Upper lobe of right lung (tissue), 1 donor: ENCODE measurements at regions not wholly inside any gene's neighbourhood (a gene's known extent, or its start where the extent isn't known, plus 50 kb on each side); places are given as distances from the start of the nearest gene placed in this dataset.

ENCODE experiments used
- ATAC-seq: fragments of 200-7000 bp; cut with Tn5 transposase; one replicate; pipeline ENCODE4 v1.9.1; 2020; ENCODE audit warnings: mild to moderate bottlenecking, moderate library complexity
- DNase-seq: peaks from one replicate; pipeline ENCODE4 v3.0.0-alpha.2; 2020
- H3K27ac ChIP-seq: fragments of 200-600 bp; one replicate; pipeline ENCODE4 v1.8.0; 2022
- H3K27me3 ChIP-seq: fragments of 200-600 bp; one replicate; pipeline ENCODE4 v1.8.0; 2022; ENCODE audit warnings: mild to moderate bottlenecking
- H3K36me3 ChIP-seq: fragments of 200-600 bp; one replicate; pipeline ENCODE4 v1.8.0; 2022
- H3K4me1 ChIP-seq: fragments of 200-600 bp; one replicate; pipeline ENCODE4 v1.8.0; 2022
- H3K4me3 ChIP-seq: fragments of 200-600 bp; one replicate; pipeline ENCODE4 v1.8.0; 2022; ENCODE audit warnings: mild to moderate bottlenecking
- H3K9me3 ChIP-seq: fragments of 200-600 bp; one replicate; pipeline ENCODE4 v1.8.0; 2022
- intact Hi-C: fragments of 100-400 bp; cut with DNase I; formaldehyde crosslinking; loops from one replicate; pipeline ENCODE4 v1.11.0; 2022
- TF ChIP-seq, protein P1 (sequence below): fragments of 200-600 bp; IDR thresholded peaks from one replicate; pipeline ENCODE4 v1.8.0; 2022; ENCODE audit warnings: antibody characterized with exemption
- donor health status: DM: no; HTN: yes; CAD: no; lungs with severe emphysema.

DNA sequence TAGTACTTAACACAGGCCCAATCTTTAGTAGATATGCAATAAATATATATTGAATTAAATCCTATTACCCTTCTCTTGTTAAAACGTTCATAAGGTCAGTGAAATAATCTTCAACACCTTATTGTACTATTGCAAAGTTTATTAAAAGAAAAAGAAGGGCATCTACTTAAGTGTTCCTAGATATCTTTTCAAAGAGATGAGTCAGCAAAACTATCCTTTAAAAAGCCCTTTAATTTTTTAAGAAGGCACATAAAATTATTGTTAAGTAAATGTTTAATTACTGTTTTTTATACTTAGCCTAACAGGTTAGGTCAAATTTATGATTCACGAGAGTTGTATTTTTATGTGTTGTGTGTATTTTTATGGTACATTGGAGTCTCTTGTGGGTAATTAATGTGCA, 77.3 kb upstream of the PPP1R2C start:
- intact Hi-C loops: no loop called here
- DNase-seq (no peak), ATAC-seq (no peak)
- no peaks in the 10 kb centered on the region for H3K9me3 ChIP-seq
- H3K27me3 ChIP-seq: no peaks in the 10 kb centered on the region
- no peaks in the 10 kb centered on the region for H3K36me3 ChIP-seq
- no peaks in the 10 kb centered on the region for H3K4me1 ChIP-seq
- H3K27ac ChIP-seq: no peak overlapping the region
- H3K4me3 ChIP-seq: no peak overlapping the region
- TF ChIP-seq, protein P1, sequence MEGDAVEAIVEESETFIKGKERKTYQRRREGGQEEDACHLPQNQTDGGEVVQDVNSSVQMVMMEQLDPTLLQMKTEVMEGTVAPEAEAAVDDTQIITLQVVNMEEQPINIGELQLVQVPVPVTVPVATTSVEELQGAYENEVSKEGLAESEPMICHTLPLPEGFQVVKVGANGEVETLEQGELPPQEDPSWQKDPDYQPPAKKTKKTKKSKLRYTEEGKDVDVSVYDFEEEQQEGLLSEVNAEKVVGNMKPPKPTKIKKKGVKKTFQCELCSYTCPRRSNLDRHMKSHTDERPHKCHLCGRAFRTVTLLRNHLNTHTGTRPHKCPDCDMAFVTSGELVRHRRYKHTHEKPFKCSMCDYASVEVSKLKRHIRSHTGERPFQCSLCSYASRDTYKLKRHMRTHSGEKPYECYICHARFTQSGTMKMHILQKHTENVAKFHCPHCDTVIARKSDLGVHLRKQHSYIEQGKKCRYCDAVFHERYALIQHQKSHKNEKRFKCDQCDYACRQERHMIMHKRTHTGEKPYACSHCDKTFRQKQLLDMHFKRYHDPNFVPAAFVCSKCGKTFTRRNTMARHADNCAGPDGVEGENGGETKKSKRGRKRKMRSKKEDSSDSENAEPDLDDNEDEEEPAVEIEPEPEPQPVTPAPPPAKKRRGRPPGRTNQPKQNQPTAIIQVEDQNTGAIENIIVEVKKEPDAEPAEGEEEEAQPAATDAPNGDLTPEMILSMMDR: no peak

DNA sequence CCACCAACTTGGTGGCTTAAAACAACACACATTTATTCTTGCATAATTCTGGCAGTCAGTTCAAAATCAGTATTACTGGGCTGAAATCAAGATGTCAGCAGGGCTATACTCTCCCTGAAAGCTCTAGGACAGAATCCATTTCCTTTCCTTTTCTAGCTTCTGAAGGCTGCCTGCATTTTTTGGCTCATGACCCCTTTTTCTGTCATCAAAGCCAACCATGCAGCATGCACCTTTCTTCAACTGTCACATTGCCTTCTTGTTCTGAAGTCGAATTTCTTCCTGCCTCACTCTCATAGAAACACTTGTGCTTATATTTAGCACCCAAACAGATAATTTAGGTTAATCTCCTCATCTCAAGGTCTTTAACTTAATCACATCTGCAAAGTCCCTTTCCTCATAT, 79.8 kb upstream of the PPP1R2C start:
- Histone ChIP-seq H3K4me3 (no peak overlapping the region), H3K27ac (no peak overlapping the region), H3K4me1 (no peaks in the 10 kb centered on the region), H3K36me3 (no peaks in the 10 kb centered on the region), H3K27me3 (no peaks in the 10 kb centered on the region), H3K9me3 (no peaks in the 10 kb centered on the region)
- DNase-seq (no peak), ATAC-seq (no peak)
- intact Hi-C loops: no loop called here
- TF ChIP-seq, protein P1: no peak

- DNase-seq (no peak), ATAC-seq (no peak)
- Histone ChIP-seq H3K4me1 (no peaks in the 10 kb centered on the region), H3K9me3 (no peaks in the 10 kb centered on the region), H3K4me3 (no peak overlapping the region), H3K36me3 (no peaks in the 10 kb centered on the region), H3K27ac (no peak overlapping the region), H3K27me3 (no peaks in the 10 kb centered on the region)
- TF ChIP-seq, protein P1: no peak
- intact Hi-C loops: no loop called here
Measured at GRCh38 chrX:42869011-42869410, 91.0 kb upstream of the PPP1R2C start.

GRCh38 chrX:42869659-42870476, 91.9 kb upstream of the PPP1R2C start:
- Histone ChIP-seq H3K36me3 (no peaks in the 10 kb centered on the region), H3K27ac (no peak overlapping the region), H3K4me1 (no peaks in the 10 kb centered on the region), H3K9me3 (no peaks in the 10 kb centered on the region), H3K4me3 (no peak overlapping the region), H3K27me3 (no peaks in the 10 kb centered on the region)
- DNase-seq (no peak), ATAC-seq (no peak)
- TF ChIP-seq, protein P1: no peak
- intact Hi-C loops: no loop called here

DNA sequence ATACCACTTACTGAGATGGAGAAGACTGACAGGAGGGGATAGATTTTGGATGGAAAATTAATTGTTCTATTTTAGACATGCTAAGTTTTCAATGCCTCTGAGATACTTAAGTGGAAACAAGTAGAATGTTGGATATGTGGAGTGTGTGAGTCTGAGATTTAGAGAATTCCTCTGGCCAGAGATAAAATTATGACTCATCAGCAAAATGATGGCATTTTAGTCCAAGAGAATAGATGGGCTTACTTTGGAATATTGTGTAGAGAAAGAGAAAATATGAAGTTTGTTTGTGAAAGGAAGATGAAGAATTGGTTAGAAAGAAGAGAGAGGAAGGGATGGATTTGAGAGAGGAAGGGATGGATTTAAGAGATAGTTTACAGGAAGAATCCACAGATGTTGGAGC, 108.6 kb upstream of the PPP1R2C start:
- H3K27ac ChIP-seq: no peak overlapping the region
- DNase-seq (no peak), ATAC-seq (no peak)
- TF ChIP-seq, protein P1: no peak
- no peaks in the 10 kb centered on the region for H3K27me3 ChIP-seq
- no peak overlapping the region for H3K4me3 ChIP-seq
- intact Hi-C loops: no loop called here
- no peaks in the 10 kb centered on the region for H3K4me1 ChIP-seq
- H3K36me3 ChIP-seq: no peaks in the 10 kb centered on the region
- no peaks in the 10 kb centered on the region for H3K9me3 ChIP-seq
